GM19463 (cell line): ENCODE measurements at regions not wholly inside any gene's neighbourhood (a gene's known extent, or its start where the extent isn't known, plus 50 kb on each side); places are given as distances from the start of the nearest gene placed in this dataset.

Experiments
- ATAC-seq: cut with Tn5 transposase; IDR thresholded peaks from one replicate; pipeline ENCODE4 v1.9.1; 2021; ENCODE audit warnings: mild to moderate bottlenecking, moderate library complexity; ENCODE audit not compliant: unreplicated experiment

GRCh38 chr10:57799625-57800024, 468.1 kb downstream of the IPMK start:
- ATAC-seq: no peak

- no peak for ATAC-seq
These were observed 468.9 kb downstream of the IPMK start for GRCh38 chr10:57798830-57799229.

GRCh38 chr10:57791546-57791945, 476.1 kb downstream of the IPMK start:
- no peak for ATAC-seq

GRCh38 chr10:57790703-57791102, 477.0 kb downstream of the IPMK start:
- no peak for ATAC-seq

GRCh38 chr10:57788117-57788516, 479.6 kb downstream of the IPMK start:
- no peak for ATAC-seq

- no peak for ATAC-seq
These were observed 480.6 kb downstream of the IPMK start for GRCh38 chr10:57786850-57787750.

- no peak for ATAC-seq
These were observed 481.4 kb downstream of the IPMK start for GRCh38 chr10:57786331-57786730.

GRCh38 chr10:57785546-57785945, 482.1 kb downstream of the IPMK start:
- ATAC-seq: no peak

GRCh38 chr10:57785068-57785467, 482.6 kb downstream of the IPMK start:
- ATAC-seq: no peak

GRCh38 chr10:57776688-57777432, 490.8 kb downstream of the IPMK start:
- no peak for ATAC-seq

- no peak for ATAC-seq
These were observed 492.4 kb downstream of the IPMK start for GRCh38 chr10:57775250-57775649.

GRCh38 chr10:57769298-57769697, 498.4 kb downstream of the IPMK start:
- no peak for ATAC-seq

- ATAC-seq: no peak
These were observed 507.9 kb downstream of the IPMK start for GRCh38 chr10:57759777-57760176.

- ATAC-seq: no peak
These were observed 512.9 kb downstream of the IPMK start for GRCh38 chr10:57754803-57755202.

GRCh38 chr10:57743711-57744110, 524.0 kb downstream of the IPMK start:
- no peak for ATAC-seq

GRCh38 chr10:57741751-57742150, 525.9 kb downstream of the IPMK start:
- no peak for ATAC-seq

GRCh38 chr10:57723305-57723704, 544.4 kb downstream of the IPMK start:
- no peak for ATAC-seq

- ATAC-seq: no peak
These were observed 550.8 kb downstream of the IPMK start for GRCh38 chr10:57716884-57717283.

GRCh38 chr10:57715233-57715632, 552.5 kb downstream of the IPMK start:
- no peak for ATAC-seq

- ATAC-seq: no peak
These were observed 560.4 kb downstream of the IPMK start for GRCh38 chr10:57707300-57707658.

- no peak for ATAC-seq
These were observed 561.0 kb downstream of the IPMK start for GRCh38 chr10:57706576-57707299.

GRCh38 chr10:57706016-57706415, 561.7 kb downstream of the IPMK start:
- no peak for ATAC-seq
